T-helper 1 cell treated with Interleukin-12 subunit alpha and Interleukin-12 subunit beta and Interleukin-4 antibody, amounts not matched to agents 30 μg/mL and 1 μg/mL, for 36 hours (primary cell): ENCODE measurements at regions not wholly inside any gene's neighbourhood (a gene's known extent, or its start where the extent isn't known, plus 50 kb on each side); places are given as distances from the start of the nearest gene placed in this dataset.

Experiments used
- H3K27ac Mint-ChIP-seq: one replicate; pipeline ENCODE4 v1.8.0; 2021; ENCODE audit warnings: mild to moderate bottlenecking, mixed read lengths
- H3K27me3 Mint-ChIP-seq: one replicate; pipeline ENCODE4 v1.8.0; 2021; ENCODE audit warnings: low read depth, mixed read lengths
- H3K36me3 Mint-ChIP-seq: one replicate; pipeline ENCODE4 v1.8.0; 2021; ENCODE audit warnings: low read depth, mixed read lengths
- H3K4me1 Mint-ChIP-seq: one replicate; pipeline ENCODE4 v1.8.0; 2021; ENCODE audit warnings: low read depth, mixed read lengths
- H3K4me3 Mint-ChIP-seq: one replicate; pipeline ENCODE4 v1.8.0; 2021; ENCODE audit warnings: mild to moderate bottlenecking, moderate library complexity, mixed read lengths
- H3K9me3 Mint-ChIP-seq: one replicate; pipeline ENCODE4 v1.8.0; 2021; ENCODE audit warnings: mixed read lengths

GRCh38 chr1:4428711-4429110 is 225.7 kb upstream of the AJAP1 start:
- Mint-ChIP-seq H3K27ac (no peak overlapping the region), H3K9me3 (peaks cover 5% of the 10 kb centered on the region), H3K27me3 (no peaks in the 10 kb centered on the region), H3K4me3 (no peak overlapping the region), H3K36me3 (no peaks in the 10 kb centered on the region), H3K4me1 (no peaks in the 10 kb centered on the region)

DNA sequence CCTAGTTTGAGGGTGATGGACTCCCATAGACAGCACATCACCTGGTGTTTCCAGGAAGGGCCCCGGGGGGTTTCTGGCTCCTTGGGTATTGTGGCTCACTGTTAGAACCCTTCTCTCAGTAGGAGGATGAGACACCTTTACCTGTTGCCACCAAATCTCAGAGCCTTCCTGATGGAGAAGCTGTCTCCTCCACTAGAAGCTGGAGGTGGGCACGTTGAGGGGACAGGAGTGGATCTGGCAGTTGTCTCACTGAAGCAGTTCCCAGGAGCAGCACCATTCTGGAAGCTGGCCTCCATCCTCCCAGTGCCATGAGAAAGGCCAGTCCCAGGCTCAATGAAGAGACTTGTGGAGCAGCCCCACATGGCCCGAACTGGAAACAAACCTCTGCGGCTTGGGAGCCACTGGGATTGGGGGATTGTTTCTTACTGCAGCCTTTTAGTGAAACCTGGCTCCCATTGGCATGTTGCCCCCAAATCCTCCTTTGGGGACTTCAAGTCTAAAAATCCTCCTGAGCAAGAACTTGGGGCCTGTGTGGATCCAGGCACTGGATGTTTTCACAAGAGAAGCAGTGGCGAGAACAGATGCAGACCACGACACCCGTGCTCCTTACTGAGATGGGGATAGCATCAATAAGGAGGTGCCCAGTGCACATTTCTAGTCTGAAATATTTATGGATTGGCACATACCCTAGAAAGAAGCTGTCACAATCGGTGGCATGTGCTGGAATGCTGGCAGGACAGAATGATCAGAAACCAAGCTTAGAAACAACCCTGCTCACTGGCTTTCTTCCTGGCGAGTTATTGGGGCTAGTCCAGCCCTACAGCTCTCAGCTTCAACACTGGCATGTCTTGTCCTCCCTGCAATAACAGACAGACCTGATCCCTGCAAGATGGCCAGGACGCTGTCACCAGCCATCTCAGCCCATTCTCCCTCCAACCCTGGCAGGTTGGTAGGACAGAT is 223.7 kb upstream of the AJAP1 start:
- peaks cover 5% of the 10 kb centered on the region for H3K9me3 Mint-ChIP-seq
- H3K4me1 Mint-ChIP-seq: no peaks in the 10 kb centered on the region
- H3K36me3 Mint-ChIP-seq: no peaks in the 10 kb centered on the region
- no peak overlapping the region for H3K4me3 Mint-ChIP-seq
- no peaks in the 10 kb centered on the region for H3K27me3 Mint-ChIP-seq
- H3K27ac Mint-ChIP-seq: no peak overlapping the region

- Mint-ChIP-seq H3K27me3 (no peaks in the 10 kb centered on the region), H3K4me3 (no peak overlapping the region), H3K27ac (no peak overlapping the region), H3K36me3 (no peaks in the 10 kb centered on the region), H3K9me3 (peaks cover 9% of the 10 kb centered on the region), H3K4me1 (no peaks in the 10 kb centered on the region)
Observed at GRCh38 chr1:4431491-4431890, 222.9 kb upstream of the AJAP1 start.

DNA sequence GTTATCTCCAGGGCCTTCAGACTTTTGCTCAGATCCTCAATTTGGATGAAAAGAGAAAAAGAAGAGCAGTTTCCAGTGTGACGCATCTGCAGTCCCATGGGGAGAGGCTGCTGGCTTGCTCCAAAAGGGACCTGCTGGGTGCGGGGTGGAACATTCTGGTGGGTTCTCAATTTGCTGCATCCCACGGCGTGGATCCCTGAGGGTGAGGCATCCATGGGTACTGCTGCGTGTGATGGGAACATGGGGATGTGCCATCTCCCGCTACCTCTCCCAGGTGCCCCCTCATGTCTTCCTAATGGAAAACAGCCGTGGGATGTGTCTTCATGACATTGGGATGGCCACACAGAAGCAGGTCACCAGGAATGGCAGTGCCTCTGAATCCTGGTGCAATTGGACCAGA is 221.3 kb upstream of the AJAP1 start:
- no peak overlapping the region for H3K27ac Mint-ChIP-seq
- H3K4me1 Mint-ChIP-seq: no peaks in the 10 kb centered on the region
- H3K27me3 Mint-ChIP-seq: no peaks in the 10 kb centered on the region
- peaks cover 8% of the 10 kb centered on the region for H3K9me3 Mint-ChIP-seq
- H3K36me3 Mint-ChIP-seq: no peaks in the 10 kb centered on the region
- H3K4me3 Mint-ChIP-seq: no peak overlapping the region

- Mint-ChIP-seq H3K27ac (no peak overlapping the region), H3K27me3 (peaks cover 10% of the 10 kb centered on the region), H3K4me1 (no peaks in the 10 kb centered on the region), H3K36me3 (no peaks in the 10 kb centered on the region), H3K9me3 (no peaks in the 10 kb centered on the region), H3K4me3 (no peak overlapping the region)
Observed at GRCh38 chr1:4444086-4444485, 210.3 kb upstream of the AJAP1 start.

- no peak overlapping the region for H3K4me3 Mint-ChIP-seq
- peaks cover 10% of the 10 kb centered on the region for H3K27me3 Mint-ChIP-seq
- H3K4me1 Mint-ChIP-seq: no peaks in the 10 kb centered on the region
- no peaks in the 10 kb centered on the region for H3K9me3 Mint-ChIP-seq
- H3K36me3 Mint-ChIP-seq: no peaks in the 10 kb centered on the region
- no peak overlapping the region for H3K27ac Mint-ChIP-seq
Observed at GRCh38 chr1:4447778-4448420, 206.5 kb upstream of the AJAP1 start.

DNA sequence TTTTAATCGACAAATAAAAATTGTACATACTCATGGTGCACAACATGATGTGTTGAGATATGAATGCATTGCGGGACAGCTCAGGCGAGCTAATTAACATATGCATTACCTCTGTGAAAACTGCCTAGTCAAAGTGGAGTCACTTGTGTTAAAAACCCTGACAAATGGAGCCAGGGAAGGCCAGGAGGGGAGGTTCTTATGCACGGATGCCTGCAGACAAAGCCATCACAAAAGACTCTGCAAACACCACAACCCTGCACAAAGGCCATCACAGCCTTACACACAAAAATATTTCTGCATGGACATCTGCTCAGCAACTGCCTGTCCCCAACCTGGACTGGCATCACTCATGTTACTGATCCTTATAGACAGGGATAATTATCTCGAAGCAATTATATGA is 204.4 kb upstream of the AJAP1 start:
- Mint-ChIP-seq H3K9me3 (peaks cover 3% of the 10 kb centered on the region), H3K4me3 (no peak overlapping the region), H3K36me3 (no peaks in the 10 kb centered on the region), H3K4me1 (no peaks in the 10 kb centered on the region), H3K27me3 (peaks cover 7% of the 10 kb centered on the region), H3K27ac (no peak overlapping the region)

DNA sequence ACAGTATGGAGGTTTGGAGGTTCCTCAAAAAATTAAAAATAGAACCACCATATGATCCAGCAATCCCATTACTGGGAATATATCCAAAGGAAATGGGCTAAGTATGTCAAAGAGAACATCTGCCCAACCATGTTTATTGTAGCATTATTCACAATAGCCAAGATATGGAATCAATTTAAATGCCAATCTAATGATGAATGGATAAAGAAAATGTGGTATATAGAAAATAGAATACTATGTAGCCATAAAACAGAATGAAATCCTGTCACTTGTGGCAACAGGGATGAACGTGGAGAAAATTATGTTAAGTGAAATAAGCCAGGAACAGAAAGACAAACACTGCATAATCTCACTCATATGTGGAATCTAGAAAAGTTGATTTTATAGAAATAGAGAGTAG is 201.7 kb upstream of the AJAP1 start:
- H3K4me1 Mint-ChIP-seq: no peaks in the 10 kb centered on the region
- H3K27me3 Mint-ChIP-seq: no peaks in the 10 kb centered on the region
- no peak overlapping the region for H3K27ac Mint-ChIP-seq
- no peaks in the 10 kb centered on the region for H3K36me3 Mint-ChIP-seq
- peaks cover 7% of the 10 kb centered on the region for H3K9me3 Mint-ChIP-seq
- no peak overlapping the region for H3K4me3 Mint-ChIP-seq

GRCh38 chr1:4460052-4460451 is 194.4 kb upstream of the AJAP1 start:
- Mint-ChIP-seq H3K4me3 (no peak overlapping the region), H3K27me3 (no peaks in the 10 kb centered on the region), H3K4me1 (no peaks in the 10 kb centered on the region), H3K36me3 (no peaks in the 10 kb centered on the region), H3K9me3 (peaks cover 4% of the 10 kb centered on the region), H3K27ac (no peak overlapping the region)

DNA sequence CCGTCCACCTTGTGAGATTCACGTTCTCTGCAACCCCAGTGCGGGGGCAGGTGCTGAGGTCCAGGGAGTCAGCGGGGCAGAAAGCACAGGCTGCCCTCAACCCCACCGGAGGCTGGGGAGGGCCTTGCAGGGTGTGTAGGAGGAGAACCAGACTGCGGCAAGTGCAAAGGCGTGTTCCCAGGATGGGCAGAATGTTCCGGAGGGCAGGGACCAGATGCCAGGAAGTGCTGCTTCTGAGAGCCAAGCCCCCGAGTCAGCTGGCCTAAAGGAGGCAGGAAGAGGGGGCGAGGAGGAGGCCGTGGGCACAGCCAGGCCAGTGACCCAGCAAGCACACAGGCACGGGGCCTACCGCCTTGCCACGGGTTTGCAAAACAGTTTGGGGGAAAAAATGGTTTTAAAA is 193.8 kb upstream of the AJAP1 start:
- Mint-ChIP-seq H3K4me3 (no peak overlapping the region), H3K9me3 (peaks cover 4% of the 10 kb centered on the region), H3K4me1 (no peaks in the 10 kb centered on the region), H3K36me3 (no peaks in the 10 kb centered on the region), H3K27ac (no peak overlapping the region), H3K27me3 (no peaks in the 10 kb centered on the region)

- Mint-ChIP-seq H3K27ac (no peak overlapping the region), H3K36me3 (no peaks in the 10 kb centered on the region), H3K4me3 (no peak overlapping the region), H3K27me3 (no peaks in the 10 kb centered on the region), H3K9me3 (no peaks in the 10 kb centered on the region), H3K4me1 (no peaks in the 10 kb centered on the region)
Observed at GRCh38 chr1:4461726-4462290, 192.6 kb upstream of the AJAP1 start.

DNA sequence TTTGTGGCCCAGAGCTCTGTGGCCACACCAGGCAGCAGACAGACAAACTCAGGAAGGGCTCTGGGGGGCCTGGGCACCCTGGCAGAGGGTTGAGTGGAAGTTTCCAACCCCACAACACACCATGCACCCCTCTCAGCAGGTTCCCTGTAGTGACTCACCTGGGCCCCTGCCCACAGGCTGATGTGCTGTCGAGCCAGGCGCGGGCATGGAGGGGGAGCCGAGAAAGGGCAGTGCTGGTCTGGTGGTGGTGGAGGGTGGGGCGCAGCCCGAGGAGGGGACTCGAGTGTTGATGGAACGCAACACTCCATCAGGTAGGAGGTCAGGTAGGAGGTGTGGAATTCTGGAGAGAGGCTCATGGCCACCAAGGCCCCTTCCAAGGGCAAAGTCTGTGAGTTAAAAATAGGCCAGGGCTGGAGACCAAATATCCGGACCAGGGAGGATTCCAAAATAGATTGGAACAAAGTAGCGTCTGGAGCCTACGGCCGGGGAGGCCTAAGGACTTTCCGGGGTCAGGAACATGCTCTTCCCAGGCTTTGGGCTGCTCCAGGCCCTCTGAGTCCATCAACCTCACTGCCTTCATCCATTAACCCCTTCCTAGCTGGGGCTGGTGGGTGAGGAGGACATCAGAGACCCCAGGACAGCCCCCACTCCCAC is 191.5 kb upstream of the AJAP1 start:
- no peaks in the 10 kb centered on the region for H3K4me1 Mint-ChIP-seq
- no peak overlapping the region for H3K27ac Mint-ChIP-seq
- H3K36me3 Mint-ChIP-seq: no peaks in the 10 kb centered on the region
- H3K27me3 Mint-ChIP-seq: no peaks in the 10 kb centered on the region
- H3K9me3 Mint-ChIP-seq: no peaks in the 10 kb centered on the region
- H3K4me3 Mint-ChIP-seq: no peak overlapping the region

DNA sequence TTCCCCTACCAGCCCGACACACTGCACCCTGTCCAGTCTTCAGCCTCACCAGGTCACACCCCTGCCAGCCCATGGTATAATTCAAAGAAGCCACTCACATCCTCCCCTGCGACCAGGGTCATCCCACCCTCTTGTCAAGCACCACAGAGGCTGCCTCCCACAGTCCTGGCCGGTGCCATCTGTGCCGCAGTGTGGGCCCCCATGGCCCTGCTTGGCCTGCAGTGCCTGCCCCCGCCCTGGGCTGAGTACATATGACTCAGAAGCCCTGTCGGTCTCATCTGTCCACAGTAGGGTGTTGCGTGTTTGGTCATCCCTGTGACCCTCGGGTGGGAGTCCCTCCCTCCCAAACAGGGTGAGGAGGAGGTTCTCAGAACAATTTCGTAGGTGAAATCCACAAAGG is 190.8 kb upstream of the AJAP1 start:
- Mint-ChIP-seq H3K9me3 (no peaks in the 10 kb centered on the region), H3K4me1 (no peaks in the 10 kb centered on the region), H3K27ac (no peak overlapping the region), H3K4me3 (no peak overlapping the region), H3K36me3 (no peaks in the 10 kb centered on the region), H3K27me3 (no peaks in the 10 kb centered on the region)

- Mint-ChIP-seq H3K4me3 (no peak overlapping the region), H3K36me3 (no peaks in the 10 kb centered on the region), H3K27me3 (no peaks in the 10 kb centered on the region), H3K9me3 (no peaks in the 10 kb centered on the region), H3K4me1 (no peaks in the 10 kb centered on the region), H3K27ac (no peak overlapping the region)
Observed at GRCh38 chr1:4464478-4464877, 189.9 kb upstream of the AJAP1 start.
